ENCODE measurements at regions not wholly inside any gene's neighbourhood (a gene's known extent, or its start where the extent isn't known, plus 50 kb on each side); places are given as distances from the start of the nearest gene placed in this dataset.

DNA sequence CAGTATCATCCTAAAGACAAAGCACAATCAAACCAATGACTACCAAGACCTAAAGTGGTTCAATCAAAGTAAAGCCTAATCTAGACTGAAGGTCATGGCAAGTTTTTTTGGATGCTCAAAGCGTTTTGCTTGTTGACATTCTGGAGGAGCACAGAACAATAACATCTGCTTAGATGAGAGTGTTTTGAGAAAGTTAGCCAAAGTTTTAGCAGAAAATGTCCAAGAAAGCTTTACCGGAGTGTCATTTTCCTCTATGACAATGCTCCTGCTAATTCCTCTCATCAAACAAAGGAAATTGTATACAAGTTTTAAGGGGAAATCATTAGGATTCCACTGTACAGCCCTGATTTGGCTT is 256.9 kb upstream of the FAT3 start:
- TF ChIP-seq, protein P1, sequence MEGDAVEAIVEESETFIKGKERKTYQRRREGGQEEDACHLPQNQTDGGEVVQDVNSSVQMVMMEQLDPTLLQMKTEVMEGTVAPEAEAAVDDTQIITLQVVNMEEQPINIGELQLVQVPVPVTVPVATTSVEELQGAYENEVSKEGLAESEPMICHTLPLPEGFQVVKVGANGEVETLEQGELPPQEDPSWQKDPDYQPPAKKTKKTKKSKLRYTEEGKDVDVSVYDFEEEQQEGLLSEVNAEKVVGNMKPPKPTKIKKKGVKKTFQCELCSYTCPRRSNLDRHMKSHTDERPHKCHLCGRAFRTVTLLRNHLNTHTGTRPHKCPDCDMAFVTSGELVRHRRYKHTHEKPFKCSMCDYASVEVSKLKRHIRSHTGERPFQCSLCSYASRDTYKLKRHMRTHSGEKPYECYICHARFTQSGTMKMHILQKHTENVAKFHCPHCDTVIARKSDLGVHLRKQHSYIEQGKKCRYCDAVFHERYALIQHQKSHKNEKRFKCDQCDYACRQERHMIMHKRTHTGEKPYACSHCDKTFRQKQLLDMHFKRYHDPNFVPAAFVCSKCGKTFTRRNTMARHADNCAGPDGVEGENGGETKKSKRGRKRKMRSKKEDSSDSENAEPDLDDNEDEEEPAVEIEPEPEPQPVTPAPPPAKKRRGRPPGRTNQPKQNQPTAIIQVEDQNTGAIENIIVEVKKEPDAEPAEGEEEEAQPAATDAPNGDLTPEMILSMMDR (IDR thresholded peaks at IDR 0.05) = no peak
- TF ChIP-seq POLR2A (IDR thresholded peaks at IDR 0.05) = no peak
